HG02763 (cell line): ENCODE measurements at regions not wholly inside any gene's neighbourhood (a gene's known extent, or its start where the extent isn't known, plus 50 kb on each side); places are given as distances from the start of the nearest gene placed in this dataset.

Experiments
- ATAC-seq: cut with Tn5 transposase; IDR thresholded peaks from one replicate; pipeline ENCODE4 v1.9.1; 2021; ENCODE audit warnings: mild to moderate bottlenecking, moderate library complexity; ENCODE audit not compliant: unreplicated experiment

- ATAC-seq: no peak
Measured at GRCh38 chr2:146143971-146144370, 1624.1 kb upstream of the ZEB2 start.

- ATAC-seq: no peak
Measured at GRCh38 chr2:146138820-146139219, 1618.9 kb upstream of the ZEB2 start.

- no peak for ATAC-seq
Measured at GRCh38 chr2:146135245-146135644, 1615.3 kb upstream of the ZEB2 start.

- no peak for ATAC-seq
Measured at GRCh38 chr2:146131785-146132184, 1611.9 kb upstream of the ZEB2 start.

GRCh38 chr2:146131048-146131447 lies 1611.1 kb upstream of the ZEB2 start:
- ATAC-seq: no peak

GRCh38 chr2:146130290-146130689 lies 1610.4 kb upstream of the ZEB2 start:
- no peak for ATAC-seq

- ATAC-seq: no peak
Measured at GRCh38 chr2:146129231-146129630, 1609.3 kb upstream of the ZEB2 start.

GRCh38 chr2:146128216-146128615 lies 1608.3 kb upstream of the ZEB2 start:
- no peak for ATAC-seq

GRCh38 chr2:146125551-146125950 lies 1605.6 kb upstream of the ZEB2 start:
- ATAC-seq: no peak

GRCh38 chr2:146124741-146125140 lies 1604.8 kb upstream of the ZEB2 start:
- no peak for ATAC-seq

- no peak for ATAC-seq
Measured at GRCh38 chr2:146123714-146124113, 1603.8 kb upstream of the ZEB2 start.

- no peak for ATAC-seq
Measured at GRCh38 chr2:146123256-146123655, 1603.3 kb upstream of the ZEB2 start.

- ATAC-seq: no peak
Measured at GRCh38 chr2:146119586-146119985, 1599.7 kb upstream of the ZEB2 start.

- ATAC-seq: no peak
Measured at GRCh38 chr2:146108993-146109392, 1589.1 kb upstream of the ZEB2 start.

- ATAC-seq: no peak
Measured at GRCh38 chr2:146094185-146094584, 1574.3 kb upstream of the ZEB2 start.

- no peak for ATAC-seq
Measured at GRCh38 chr2:146081459-146081858, 1561.5 kb upstream of the ZEB2 start.

GRCh38 chr2:146080925-146081324 lies 1561.0 kb upstream of the ZEB2 start:
- ATAC-seq: no peak

- no peak for ATAC-seq
Measured at GRCh38 chr2:146079216-146079615, 1559.3 kb upstream of the ZEB2 start.

- ATAC-seq: no peak
Measured at GRCh38 chr2:146077156-146077555, 1557.2 kb upstream of the ZEB2 start.

GRCh38 chr2:146068051-146068450 lies 1548.1 kb upstream of the ZEB2 start:
- no peak for ATAC-seq

- no peak for ATAC-seq
Measured at GRCh38 chr2:146048141-146048540, 1528.2 kb upstream of the ZEB2 start.

GRCh38 chr2:146041274-146041910 lies 1521.5 kb upstream of the ZEB2 start:
- ATAC-seq: no peak

- no peak for ATAC-seq
Measured at GRCh38 chr2:146040051-146040450, 1520.1 kb upstream of the ZEB2 start.
